ENCODE measurements at regions not wholly inside any gene's neighbourhood (a gene's known extent, or its start where the extent isn't known, plus 50 kb on each side); places are given as distances from the start of the nearest gene placed in this dataset.

- DNase-seq (ENCODE audit: low read depth), result no peak
These were observed 1917.7 kb downstream of the TP53TG3F start for GRCh38 chr16:35377142-35377541.

- no peak for DNase-seq (ENCODE audit: low read depth)
These were observed 1927.2 kb downstream of the TP53TG3F start for GRCh38 chr16:35386619-35387018.

- peak; percentile 7 for DNase-seq (ENCODE audit: low read depth)
These were observed 1931.9 kb downstream of the TP53TG3F start for GRCh38 chr16:35391328-35391727.

GRCh38 chr16:35398180-35398579 lies 1938.8 kb downstream of the TP53TG3F start:
- no peak for DNase-seq (ENCODE audit: low read depth)

- DNase-seq (ENCODE audit: low read depth), result no peak
These were observed 1939.7 kb downstream of the TP53TG3F start for GRCh38 chr16:35399133-35399532.

GRCh38 chr16:35404273-35404672 lies 1944.9 kb downstream of the TP53TG3F start:
- DNase-seq (ENCODE audit: low read depth), result no peak

- no peak for DNase-seq (ENCODE audit: low read depth)
These were observed 1946.1 kb downstream of the TP53TG3F start for GRCh38 chr16:35405526-35405925.

GRCh38 chr16:35409503-35409902 lies 1950.1 kb downstream of the TP53TG3F start:
- peak; percentile 1 for DNase-seq (ENCODE audit: low read depth)

GRCh38 chr16:35410438-35410837 lies 1951.0 kb downstream of the TP53TG3F start:
- no peak for DNase-seq (ENCODE audit: low read depth)

- no peak for DNase-seq (ENCODE audit: low read depth)
These were observed 1951.7 kb downstream of the TP53TG3F start for GRCh38 chr16:35411156-35411555.

GRCh38 chr16:35414139-35414538 lies 1954.7 kb downstream of the TP53TG3F start:
- no peak for DNase-seq (ENCODE audit: low read depth)

GRCh38 chr16:35414563-35414962 lies 1955.2 kb downstream of the TP53TG3F start:
- no peak for DNase-seq (ENCODE audit: low read depth)

GRCh38 chr16:35425270-35425669 lies 1965.9 kb downstream of the TP53TG3F start:
- no peak for DNase-seq (ENCODE audit: low read depth)

- DNase-seq (ENCODE audit: low read depth), result no peak
These were observed 1972.6 kb downstream of the TP53TG3F start for GRCh38 chr16:35431829-35432663.

GRCh38 chr16:35440875-35441274 lies 1981.5 kb downstream of the TP53TG3F start:
- DNase-seq (ENCODE audit: low read depth), result no peak

GRCh38 chr16:35447010-35447558 lies 1987.7 kb downstream of the TP53TG3F start:
- no peak for DNase-seq (ENCODE audit: low read depth)

GRCh38 chr16:35449663-35450062 lies 1990.3 kb downstream of the TP53TG3F start:
- no peak for DNase-seq (ENCODE audit: low read depth)

GRCh38 chr16:35450648-35451047 lies 1991.2 kb downstream of the TP53TG3F start:
- DNase-seq (ENCODE audit: low read depth), result no peak

GRCh38 chr16:35452471-35452870 lies 1993.1 kb downstream of the TP53TG3F start:
- no peak for DNase-seq (ENCODE audit: low read depth)

GRCh38 chr16:35463358-35463757 lies 2003.9 kb downstream of the TP53TG3F start:
- DNase-seq (ENCODE audit: low read depth), result no peak

- DNase-seq (ENCODE audit: low read depth), result no peak
These were observed 2020.9 kb downstream of the TP53TG3F start for GRCh38 chr16:35480361-35480760.

- DNase-seq (ENCODE audit: low read depth), result no peak
These were observed 2021.6 kb downstream of the TP53TG3F start for GRCh38 chr16:35480988-35481387.

- DNase-seq (ENCODE audit: low read depth), result no peak
These were observed 2026.5 kb downstream of the TP53TG3F start for GRCh38 chr16:35485915-35486314.
